ENCODE measurements at regions not wholly inside any gene's neighbourhood (a gene's known extent, or its start where the extent isn't known, plus 50 kb on each side); places are given as distances from the start of the nearest gene placed in this dataset.
"Not testable (repeated sequence)": the region's sequence is repeated elsewhere in the genome, so short reads cannot be mapped to it uniquely, and the experiment has no call there.

- TF ChIP-seq, protein P1, sequence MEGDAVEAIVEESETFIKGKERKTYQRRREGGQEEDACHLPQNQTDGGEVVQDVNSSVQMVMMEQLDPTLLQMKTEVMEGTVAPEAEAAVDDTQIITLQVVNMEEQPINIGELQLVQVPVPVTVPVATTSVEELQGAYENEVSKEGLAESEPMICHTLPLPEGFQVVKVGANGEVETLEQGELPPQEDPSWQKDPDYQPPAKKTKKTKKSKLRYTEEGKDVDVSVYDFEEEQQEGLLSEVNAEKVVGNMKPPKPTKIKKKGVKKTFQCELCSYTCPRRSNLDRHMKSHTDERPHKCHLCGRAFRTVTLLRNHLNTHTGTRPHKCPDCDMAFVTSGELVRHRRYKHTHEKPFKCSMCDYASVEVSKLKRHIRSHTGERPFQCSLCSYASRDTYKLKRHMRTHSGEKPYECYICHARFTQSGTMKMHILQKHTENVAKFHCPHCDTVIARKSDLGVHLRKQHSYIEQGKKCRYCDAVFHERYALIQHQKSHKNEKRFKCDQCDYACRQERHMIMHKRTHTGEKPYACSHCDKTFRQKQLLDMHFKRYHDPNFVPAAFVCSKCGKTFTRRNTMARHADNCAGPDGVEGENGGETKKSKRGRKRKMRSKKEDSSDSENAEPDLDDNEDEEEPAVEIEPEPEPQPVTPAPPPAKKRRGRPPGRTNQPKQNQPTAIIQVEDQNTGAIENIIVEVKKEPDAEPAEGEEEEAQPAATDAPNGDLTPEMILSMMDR (IDR thresholded peaks at IDR 0.05; ENCODE audit: poor library complexity), result not testable (repeated sequence)
- not testable (repeated sequence) for TF ChIP-seq EZH2phosphoT487 (IDR thresholded peaks at IDR 0.05; ENCODE audit: low read depth, severe bottlenecking, unreplicated experiment); EZH2 (IDR thresholded peaks at IDR 0.05; ENCODE audit: borderline replicate concordance)
Observed at GRCh38 chr4:131749224-131749623, 1399.9 kb upstream of the PCDH10 start.

Data from hepatocyte (in vitro differentiated cells).